Neuronal stem cell (in vitro differentiated cells): ENCODE measurements at regions not wholly inside any gene's neighbourhood (a gene's known extent, or its start where the extent isn't known, plus 50 kb on each side); places are given as distances from the start of the nearest gene placed in this dataset.
A peak's percentile ranks its signal among the peaks of the same experiment; 100 is the strongest.

Experiments used
- DNase-seq: peaks from one replicate; pipeline ENCODE4 v3.0.0-alpha.2; 2013; ENCODE audit warnings: low spot score
- H2AFZ ChIP-seq: one replicate; pipeline ENCODE4 v1.6.1; 2013; ENCODE audit warnings: mild to moderate bottlenecking, low read length, inconsistent platforms
- H2AK5ac ChIP-seq: 2 replicates; pipeline ENCODE4 v1.6.1; 2013; ENCODE audit warnings: low read depth, mild to moderate bottlenecking, inconsistent platforms, low read length, moderate library complexity, mixed read lengths
- H2BK120ac ChIP-seq: 2 replicates; pipeline ENCODE4 v1.6.1; 2013; ENCODE audit warnings: low read depth, mild to moderate bottlenecking, inconsistent platforms, low read length, moderate library complexity, mixed read lengths
- H2BK12ac ChIP-seq: one replicate; pipeline ENCODE4 v1.6.1; 2013; ENCODE audit warnings: low read length, inconsistent platforms
- H2BK15ac ChIP-seq: 2 replicates; pipeline ENCODE4 v1.6.1; 2013; ENCODE audit warnings: mild to moderate bottlenecking, low read length, inconsistent platforms, mixed read lengths
- H2BK5ac ChIP-seq: one replicate; pipeline ENCODE4 v1.6.1; 2013; ENCODE audit warnings: inconsistent platforms, mild to moderate bottlenecking, low read length, moderate library complexity
- H3K14ac ChIP-seq: one replicate; pipeline ENCODE4 v1.6.1; 2013; ENCODE audit warnings: low read length, inconsistent platforms
- H3K18ac ChIP-seq: 2 replicates; pipeline ENCODE4 v1.6.1; 2013; ENCODE audit warnings: low read length, inconsistent platforms
- H3K23ac ChIP-seq: 2 replicates; pipeline ENCODE4 v1.6.1; 2013; ENCODE audit warnings: low read depth, mild to moderate bottlenecking, mixed read lengths, low read length, inconsistent platforms; ENCODE audit not compliant: poor library complexity
- H3K27ac ChIP-seq: replicated peaks from 3 replicates; pipeline ENCODE4 v1.5.1; 2013; ENCODE audit warnings: low read length, inconsistent platforms
- H3K27me3 ChIP-seq, 3 experiments: 2 replicates each; pipeline ENCODE4 v1.6.1; 2013; ENCODE audit warnings: low read length in 3 of 3, mild to moderate bottlenecking in 2 of 3, inconsistent platforms in 1 of 3, low read depth in 1 of 3, mixed read lengths in 1 of 3, moderate library complexity in 1 of 3; ENCODE audit not compliant: control insufficient read depth in 3 of 3, insufficient read depth in 3 of 3
- H3K36me3 ChIP-seq, 2 donors: replicated peaks in 1 of 2; 2 replicates each; pipeline ENCODE4 v1.6.1; 2013; ENCODE audit warnings: low read length in 2 of 2; ENCODE audit not compliant: control insufficient read depth in 2 of 2, insufficient read depth in 2 of 2
- H3K4ac ChIP-seq: 2 replicates; pipeline ENCODE4 v1.6.1; 2013; ENCODE audit warnings: inconsistent platforms, mild to moderate bottlenecking, low read length, moderate library complexity
- H3K4me1 ChIP-seq, 2 donors: 1 replicate in 1 of 2; 2 replicates in 1 of 2; pipeline ENCODE4 v1.6.1; 2013; ENCODE audit warnings: low read length in 2 of 2, low read depth in 1 of 2; ENCODE audit not compliant: control insufficient read depth in 2 of 2, insufficient read depth in 1 of 2
- H3K4me2 ChIP-seq: one replicate; pipeline ENCODE4 v1.6.1; 2013; ENCODE audit warnings: mild to moderate bottlenecking, low read length, inconsistent platforms; ENCODE audit not compliant: insufficient read depth, poor library complexity, severe bottlenecking
- H3K4me3 ChIP-seq, 2 donors: 2 replicates each; pipeline ENCODE4 v1.5.1; 2013; ENCODE audit warnings: low read length in 2 of 2, mild to moderate bottlenecking in 2 of 2, inconsistent platforms in 1 of 2, moderate library complexity in 1 of 2
- H3K79me1 ChIP-seq: one replicate; pipeline ENCODE4 v1.6.1; 2013; ENCODE audit warnings: low read depth, mild to moderate bottlenecking, inconsistent platforms, low read length, moderate library complexity
- H3K9ac ChIP-seq: one replicate; pipeline ENCODE4 v1.6.1; 2013; ENCODE audit warnings: mild to moderate bottlenecking, low read depth, low read length, inconsistent platforms; ENCODE audit not compliant: poor library complexity
- H3K9me3 ChIP-seq, 2 donors: replicated peaks in 1 of 2; 2 replicates each; pipeline versions ENCODE3 to v1.6.1; 2013; ENCODE audit warnings: low read length in 2 of 2, mild to moderate bottlenecking in 2 of 2, inconsistent platforms in 1 of 2, low read depth in 1 of 2, mixed read lengths in 1 of 2, moderate library complexity in 1 of 2; ENCODE audit not compliant: control insufficient read depth in 2 of 2, insufficient read depth in 1 of 2
- H4K8ac ChIP-seq: one replicate; pipeline ENCODE4 v1.6.1; 2013; ENCODE audit warnings: low read depth, mild to moderate bottlenecking, inconsistent platforms, low read length, moderate library complexity
- H4K91ac ChIP-seq: one replicate; pipeline ENCODE4 v1.6.1; 2013; ENCODE audit warnings: low read length, low read depth, mild to moderate bottlenecking, inconsistent platforms; ENCODE audit not compliant: poor library complexity
- WGBS, 2 donors: extraction: QIAGEN DNeasy Blood & Tissue Kit; methylation state at CpG; one replicate each; pipeline ENCODE4 v1.1.7; 2013; ENCODE audit warnings: missing lambda C conversion rate in 2 of 2, mixed read lengths in 1 of 2; ENCODE audit not compliant: insufficient read length in 2 of 2, insufficient replicate concordance in 1 of 2; ENCODE audit errors: extremely low coverage in 2 of 2; 5-methylcytosine and 5-hydroxymethylcytosine counted together

- DNase-seq, result no peak
- H3K36me3 ChIP-seq, result no peaks in the 10 kb centered on the region
- H4K91ac ChIP-seq, result no peak overlapping the region
- H3K9ac ChIP-seq, result peak overlapping the region; percentile 1
- H2BK120ac ChIP-seq, result no peak overlapping the region
- H2BK15ac ChIP-seq, result no peak overlapping the region
- WGBS, 2 donors, result no CpG with 5 or more reads among the region's 8 CpGs
- peak overlapping the region; percentile 25 for H3K18ac ChIP-seq
- H3K27me3 ChIP-seq, result no peaks in the 10 kb centered on the region
- no peak overlapping the region for H3K27ac ChIP-seq
- H2BK12ac ChIP-seq, result no peak overlapping the region
- H3K9me3 ChIP-seq, result no peaks in the 10 kb centered on the region
- H2AFZ ChIP-seq, result peak overlapping the region; percentile 82
- H3K4me1 ChIP-seq, result peaks cover 6 to 34% of the 10 kb centered on the region in 2 donors
- H3K4me3 ChIP-seq, result no peak overlapping the region
- no peaks in the 10 kb centered on the region for H3K79me1 ChIP-seq
- H3K14ac ChIP-seq, result no peak overlapping the region
- no peak overlapping the region for H3K4ac ChIP-seq
- no peak overlapping the region for H2AK5ac ChIP-seq
- H3K23ac ChIP-seq, result no peak overlapping the region
- H2BK5ac ChIP-seq, result no peak overlapping the region
- no peak overlapping the region for H3K4me2 ChIP-seq
- H4K8ac ChIP-seq, result no peak overlapping the region
Observed at GRCh38 chr6:168242940-168243225, 76.7 kb downstream of the DACT2 start.

DNA sequence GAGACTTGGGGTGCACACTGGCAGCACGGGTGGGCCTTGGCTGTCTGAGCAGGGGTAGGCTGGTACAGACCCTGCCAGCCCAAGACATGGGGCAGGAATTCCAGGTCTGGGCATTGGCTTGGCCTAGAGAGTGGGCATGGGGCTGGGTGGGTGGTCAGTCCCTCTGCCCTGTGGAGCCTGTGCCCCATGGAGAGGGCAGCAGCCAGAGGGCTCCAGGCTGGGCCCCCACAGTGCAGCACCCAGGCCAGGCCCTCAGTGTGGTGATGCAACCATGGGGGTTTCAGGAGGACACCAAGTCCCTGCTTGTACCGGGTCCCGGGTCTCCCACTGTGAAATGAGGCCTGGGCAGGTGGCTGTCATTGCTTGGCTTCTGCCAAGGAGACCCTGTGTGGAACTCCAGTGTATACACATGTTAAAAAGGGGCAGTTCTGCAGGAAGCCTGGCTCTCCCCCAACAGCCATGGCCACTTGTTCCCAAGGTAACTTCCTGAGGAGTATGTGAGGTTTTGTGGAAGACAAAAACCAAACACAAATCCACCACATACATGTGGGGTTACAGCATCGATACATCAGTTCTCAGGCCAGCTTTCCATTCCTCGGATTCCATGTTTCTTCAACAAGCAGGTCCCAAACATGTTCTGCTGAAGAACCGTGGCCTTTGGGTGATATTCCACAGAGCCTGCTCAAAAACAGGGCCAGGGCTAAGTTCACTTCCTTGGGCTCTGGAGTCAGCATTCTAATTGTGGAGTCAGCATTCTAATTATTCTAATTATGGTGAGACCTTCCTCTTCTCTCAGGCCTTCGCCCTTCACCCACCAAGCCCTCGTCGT is 77.3 kb downstream of the DACT2 start:
- H3K27ac ChIP-seq, result no peak overlapping the region
- no peaks in the 10 kb centered on the region for H3K9me3 ChIP-seq
- peak overlapping the region; percentile 7 for H2AFZ ChIP-seq
- H3K27me3 ChIP-seq, result no peaks in the 10 kb centered on the region
- no peak overlapping the region for H2BK5ac ChIP-seq
- peak overlapping the region; percentile 25 for H3K18ac ChIP-seq
- H3K4me2 ChIP-seq, result no peak overlapping the region
- no peaks in the 10 kb centered on the region for H3K79me1 ChIP-seq
- no peak for DNase-seq
- H4K91ac ChIP-seq, result no peak overlapping the region
- no peak overlapping the region for H4K8ac ChIP-seq
- peak overlapping the region; percentile 20 for H3K23ac ChIP-seq
- H2BK120ac ChIP-seq, result no peak overlapping the region
- no peak overlapping the region for H2BK12ac ChIP-seq
- H3K36me3 ChIP-seq, result no peaks in the 10 kb centered on the region
- H2AK5ac ChIP-seq, result peak overlapping the region; percentile 32
- no CpG with 5 or more reads among the region's 9 CpGs for WGBS, 2 donors
- H3K14ac ChIP-seq, result no peak overlapping the region
- H2BK15ac ChIP-seq, result peak overlapping the region; percentile 35
- no peak overlapping the region for H3K4ac ChIP-seq
- H3K4me1 ChIP-seq, result peaks cover 6 to 34% of the 10 kb centered on the region in 2 donors
- no peak overlapping the region for H3K9ac ChIP-seq
- H3K4me3 ChIP-seq, result no peak overlapping the region

- H3K36me3 ChIP-seq, result no peaks in the 10 kb centered on the region
- no peak overlapping the region for H3K27ac ChIP-seq
- H4K8ac ChIP-seq, result no peak overlapping the region
- no peak overlapping the region for H3K14ac ChIP-seq
- H3K79me1 ChIP-seq, result no peaks in the 10 kb centered on the region
- no peak overlapping the region for H4K91ac ChIP-seq
- DNase-seq, result no peak
- H3K9me3 ChIP-seq, result no peaks in the 10 kb centered on the region
- no peak overlapping the region for H3K9ac ChIP-seq
- no peak overlapping the region for H3K4me3 ChIP-seq
- no peak overlapping the region for H3K23ac ChIP-seq
- H3K27me3 ChIP-seq, result no peaks in the 10 kb centered on the region
- H3K18ac ChIP-seq, result peak overlapping the region; percentile 5
- no peak overlapping the region for H2BK12ac ChIP-seq
- H3K4me1 ChIP-seq, result peaks cover 6 to 34% of the 10 kb centered on the region in 2 donors
- H2AFZ ChIP-seq, result peak overlapping the region; percentile 30
- no peak overlapping the region for H2BK5ac ChIP-seq
- no peak overlapping the region for H2BK15ac ChIP-seq
- no peak overlapping the region for H3K4me2 ChIP-seq
- no peak overlapping the region for H3K4ac ChIP-seq
- no CpG with 5 or more reads among the region's 5 CpGs for WGBS, 2 donors
- H2BK120ac ChIP-seq, result no peak overlapping the region
- H2AK5ac ChIP-seq, result no peak overlapping the region
Observed at GRCh38 chr6:168240160-168240559, 79.4 kb downstream of the DACT2 start.

DNA sequence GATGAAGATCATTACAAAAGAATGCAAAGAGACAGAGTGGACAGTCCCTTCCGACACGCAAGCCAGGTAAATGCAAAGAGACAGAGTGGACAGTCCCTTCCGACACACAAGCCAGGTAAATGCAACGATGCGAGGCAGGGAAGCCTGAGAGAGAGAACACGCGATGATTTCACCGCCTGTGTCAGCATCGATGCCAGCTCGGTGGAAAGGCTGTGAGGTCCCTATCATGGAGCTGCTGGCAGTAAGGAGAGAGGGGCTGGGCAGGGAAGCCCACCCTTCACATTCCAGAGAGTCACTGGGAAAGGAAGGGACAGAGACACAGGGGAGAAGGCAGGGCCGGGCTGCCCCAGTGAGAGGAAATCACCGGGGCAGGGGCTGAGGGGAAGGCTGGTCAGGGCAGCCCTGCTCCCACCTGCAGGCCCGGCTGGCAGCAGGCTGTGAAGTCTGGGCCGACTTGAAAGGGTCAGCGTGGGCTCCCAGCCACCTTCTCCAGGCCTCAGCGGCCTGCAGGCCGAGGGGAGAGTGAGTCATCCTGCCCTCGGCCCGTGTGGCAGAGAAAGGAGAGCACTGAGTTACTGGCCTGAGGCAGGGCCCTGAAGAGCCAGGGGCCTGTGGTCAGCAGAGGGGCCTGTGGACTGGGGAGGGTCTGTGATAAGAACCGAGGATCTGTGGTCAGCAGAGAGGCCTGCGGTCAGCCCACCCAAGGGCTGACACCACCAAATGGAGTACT is 80.4 kb downstream of the DACT2 start:
- Histone ChIP-seq H2AK5ac (peak overlapping the region; percentile 73), H3K27ac (no peak overlapping the region), H2BK120ac (no peak overlapping the region), H4K91ac (no peak overlapping the region), H4K8ac (no peak overlapping the region), H3K14ac (peak overlapping the region; percentile 57), H3K4me2 (no peak overlapping the region), H3K36me3 (no peaks in the 10 kb centered on the region), H2BK15ac (peak overlapping the region; percentile 88), H3K18ac (peak overlapping the region; percentile 74), H2BK5ac (peak overlapping the region; percentile 32), H3K27me3 (no peaks in the 10 kb centered on the region), H3K4me1 (peaks cover 6 to 26% of the 10 kb centered on the region in 2 donors), H3K9ac (peak overlapping the region; percentile 74), H3K4ac (no peak overlapping the region), H3K79me1 (no peaks in the 10 kb centered on the region), H3K23ac (no peak overlapping the region), H2AFZ (peak overlapping the region; percentile 51), H3K4me3 (no peak overlapping the region), H2BK12ac (peak overlapping the region; percentile 60), H3K9me3 (no peaks in the 10 kb centered on the region)
- WGBS, 2 donors, result no CpG with 5 or more reads among the region's 21 CpGs
- DNase-seq, result no peak
